Bronchial epithelial cell (primary cell): ENCODE measurements at regions not wholly inside any gene's neighbourhood (a gene's known extent, or its start where the extent isn't known, plus 50 kb on each side); places are given as distances from the start of the nearest gene placed in this dataset.

Experiments used
- DNase-seq: peaks from one replicate; pipeline ENCODE4 v3.0.0-alpha.2; 2010; ENCODE audit warnings: low read depth
- FAIRE-seq: peaks from 2 replicates; lab custom pipeline; 2011; peaks lifted over from hg19 to GRCh38; lab: Jason Lieb, UNC
- H3K27me3 ChIP-seq: 2 replicates; pipeline ENCODE4 v1.5.1; 2011; ENCODE audit warnings: low read length; ENCODE audit not compliant: control insufficient read depth, insufficient read depth
- H3K36me3 ChIP-seq: 2 replicates; pipeline ENCODE4 v1.5.1; 2011; ENCODE audit warnings: low read length; ENCODE audit not compliant: control insufficient read depth, insufficient read depth
- H3K4me3 ChIP-seq: 2 replicates; pipeline ENCODE4 v1.5.1; 2011; ENCODE audit warnings: mild to moderate bottlenecking, low read depth, low read length, control low read depth
- CTCF ChIP-seq: IDR thresholded peaks from 2 replicates; pipeline ENCODE4 v1.5.1; 2011; ENCODE audit warnings: mild to moderate bottlenecking, moderate library complexity, low read length, control low read depth, inconsistent platforms; ENCODE audit not compliant: insufficient read depth, severe bottlenecking

- FAIRE-seq (no peak), DNase-seq (no peak)
- no peaks in the 10 kb centered on the region for H3K36me3 ChIP-seq
- H3K27me3 ChIP-seq, result no peaks in the 10 kb centered on the region
- no peak for TF ChIP-seq CTCF
- H3K4me3 ChIP-seq, result no peak overlapping the region
These were observed 103.6 kb downstream of the LITAF start for GRCh38 chr16:11482946-11483748.

GRCh38 chr16:11484691-11485258 is 101.9 kb downstream of the LITAF start:
- Histone ChIP-seq H3K4me3 (no peak overlapping the region), H3K27me3 (no peaks in the 10 kb centered on the region), H3K36me3 (no peaks in the 10 kb centered on the region)
- no peak for TF ChIP-seq CTCF
- FAIRE-seq (no peak), DNase-seq (peak; percentile 68)

GRCh38 chr16:11485676-11486075 is 101.0 kb downstream of the LITAF start:
- no peak for TF ChIP-seq CTCF
- DNase-seq (no peak), FAIRE-seq (no peak)
- no peak overlapping the region for H3K4me3 ChIP-seq
- no peaks in the 10 kb centered on the region for H3K36me3 ChIP-seq
- H3K27me3 ChIP-seq, result no peaks in the 10 kb centered on the region

GRCh38 chr16:11487289-11487688 is 99.4 kb downstream of the LITAF start:
- TF ChIP-seq CTCF, result no peak
- Histone ChIP-seq H3K27me3 (no peaks in the 10 kb centered on the region), H3K4me3 (no peak overlapping the region), H3K36me3 (no peaks in the 10 kb centered on the region)
- FAIRE-seq, result no peak
- no peak for DNase-seq

GRCh38 chr16:11488304-11488703 is 98.4 kb downstream of the LITAF start:
- DNase-seq (no peak), FAIRE-seq (no peak)
- Histone ChIP-seq H3K27me3 (no peaks in the 10 kb centered on the region), H3K36me3 (no peaks in the 10 kb centered on the region), H3K4me3 (no peak overlapping the region)
- no peak for TF ChIP-seq CTCF
